ENCODE measurements at regions not wholly inside any gene's neighbourhood (a gene's known extent, or its start where the extent isn't known, plus 50 kb on each side); places are given as distances from the start of the nearest gene placed in this dataset.

DNA sequence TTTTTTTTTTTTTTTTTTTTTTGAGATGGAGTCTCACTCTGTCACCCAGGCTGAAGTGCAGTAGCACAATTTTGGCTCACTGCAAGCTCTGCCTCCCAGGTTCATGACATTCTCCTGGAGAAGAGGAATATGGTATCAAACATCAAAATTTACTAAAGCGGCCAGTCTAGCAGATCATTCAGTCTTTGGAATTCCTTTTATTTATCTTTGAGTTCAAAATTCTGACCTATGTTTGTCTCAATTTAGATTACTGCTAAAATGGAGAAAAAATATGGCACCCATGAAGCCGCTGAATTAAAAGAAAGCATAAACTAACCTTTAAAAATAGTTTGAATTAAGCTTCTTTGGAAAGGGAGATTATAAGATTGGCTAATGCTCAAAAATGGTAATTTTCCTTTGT, 64.5 kb upstream of the EGLN3 start:
- DNase-seq (ENCODE audit: low spot score), result no peak
- TF ChIP-seq, protein P1, sequence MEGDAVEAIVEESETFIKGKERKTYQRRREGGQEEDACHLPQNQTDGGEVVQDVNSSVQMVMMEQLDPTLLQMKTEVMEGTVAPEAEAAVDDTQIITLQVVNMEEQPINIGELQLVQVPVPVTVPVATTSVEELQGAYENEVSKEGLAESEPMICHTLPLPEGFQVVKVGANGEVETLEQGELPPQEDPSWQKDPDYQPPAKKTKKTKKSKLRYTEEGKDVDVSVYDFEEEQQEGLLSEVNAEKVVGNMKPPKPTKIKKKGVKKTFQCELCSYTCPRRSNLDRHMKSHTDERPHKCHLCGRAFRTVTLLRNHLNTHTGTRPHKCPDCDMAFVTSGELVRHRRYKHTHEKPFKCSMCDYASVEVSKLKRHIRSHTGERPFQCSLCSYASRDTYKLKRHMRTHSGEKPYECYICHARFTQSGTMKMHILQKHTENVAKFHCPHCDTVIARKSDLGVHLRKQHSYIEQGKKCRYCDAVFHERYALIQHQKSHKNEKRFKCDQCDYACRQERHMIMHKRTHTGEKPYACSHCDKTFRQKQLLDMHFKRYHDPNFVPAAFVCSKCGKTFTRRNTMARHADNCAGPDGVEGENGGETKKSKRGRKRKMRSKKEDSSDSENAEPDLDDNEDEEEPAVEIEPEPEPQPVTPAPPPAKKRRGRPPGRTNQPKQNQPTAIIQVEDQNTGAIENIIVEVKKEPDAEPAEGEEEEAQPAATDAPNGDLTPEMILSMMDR (IDR thresholded peaks at IDR 0.05; ENCODE audit: extremely low read depth, insufficient read depth, missing control alignments), result no peak
- in situ Hi-C loops (cut with MboI; ENCODE audit: low pct_unique_long_range_greater_than_20kb, low sequenced_read_pairs, unreplicated experiment), result no loop called here

DNA sequence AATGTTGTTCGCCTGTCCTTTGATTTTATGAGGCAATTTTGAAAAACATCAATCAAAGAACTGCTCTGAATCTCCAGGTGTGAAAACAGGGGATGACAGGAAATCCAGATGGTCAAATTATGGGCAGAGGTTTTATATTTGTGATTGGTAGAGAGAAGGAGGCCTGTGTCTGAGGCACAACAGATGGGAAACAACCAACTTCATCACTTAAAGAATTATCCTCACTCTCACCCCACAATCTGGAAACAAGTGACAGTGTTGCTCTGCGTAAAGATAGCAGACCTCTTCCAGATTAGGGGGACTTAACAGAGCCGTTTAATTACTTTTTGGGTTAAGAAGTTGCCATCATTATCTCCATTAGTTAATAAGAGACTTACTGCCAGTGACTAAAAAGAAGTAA, 64.1 kb upstream of the EGLN3 start:
- TF ChIP-seq, protein P1 (IDR thresholded peaks at IDR 0.05; ENCODE audit: extremely low read depth, insufficient read depth, missing control alignments), result no peak
- in situ Hi-C loops (cut with MboI; ENCODE audit: low pct_unique_long_range_greater_than_20kb, low sequenced_read_pairs, unreplicated experiment), result no loop called here
- no peak for DNase-seq (ENCODE audit: low spot score)

DNA sequence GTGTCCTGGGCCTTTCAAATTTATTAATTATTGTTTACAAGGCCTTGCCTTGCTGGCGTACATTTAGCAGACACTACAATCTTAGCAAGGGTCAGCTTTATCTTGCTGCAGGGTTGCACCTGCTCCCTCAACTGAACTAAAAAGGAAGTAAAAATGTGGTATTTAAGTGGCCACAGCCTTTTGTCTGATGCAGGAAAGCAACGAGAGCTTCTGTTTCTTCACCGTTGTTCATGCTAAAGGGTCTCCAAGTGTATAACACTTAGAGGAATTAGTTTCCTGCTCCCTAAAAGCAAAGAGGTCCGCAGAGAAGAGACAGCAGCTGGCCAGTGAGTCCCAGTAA, 62.8 kb upstream of the EGLN3 start:
- TF ChIP-seq, protein P1 (IDR thresholded peaks at IDR 0.05; ENCODE audit: extremely low read depth, insufficient read depth, missing control alignments), result no peak
- DNase-seq (ENCODE audit: low spot score), result no peak
- in situ Hi-C loops (cut with MboI; ENCODE audit: low pct_unique_long_range_greater_than_20kb, low sequenced_read_pairs, unreplicated experiment), result no loop called here

DNA sequence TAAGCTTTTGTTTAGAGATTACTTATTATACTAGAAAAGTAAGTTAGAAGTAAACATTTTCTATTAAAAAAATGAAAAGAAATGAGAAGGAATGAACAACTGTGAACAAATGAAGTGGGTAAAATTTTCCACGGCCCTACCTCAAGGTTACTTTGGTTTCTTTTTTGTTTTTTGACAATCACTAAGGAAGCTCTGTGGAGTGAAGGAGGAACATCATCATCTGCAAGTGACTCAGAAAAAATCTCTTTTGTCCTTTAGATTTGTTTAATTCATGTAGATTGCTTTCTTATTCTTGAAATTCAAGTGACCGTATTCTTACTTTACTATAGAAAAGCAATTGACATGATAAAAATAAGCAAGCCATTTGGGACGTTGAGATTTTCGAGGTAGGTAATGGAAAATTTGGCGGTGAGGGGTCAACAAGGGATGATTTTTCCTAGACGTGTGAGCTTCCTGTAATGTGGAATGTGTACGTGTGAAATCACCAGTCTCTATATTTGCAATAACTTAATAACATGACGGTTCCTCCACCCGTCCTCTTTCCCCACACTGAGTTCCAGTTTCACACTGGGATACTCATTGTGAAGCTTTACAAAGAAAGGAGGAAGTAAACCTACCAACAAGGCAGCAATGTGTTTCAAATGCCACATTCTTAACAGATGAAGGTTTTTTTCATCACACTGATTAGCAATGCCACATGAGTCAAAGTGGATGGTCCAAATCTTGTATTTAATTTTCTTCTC, 62.3 kb upstream of the EGLN3 start:
- TF ChIP-seq, protein P1 (IDR thresholded peaks at IDR 0.05; ENCODE audit: extremely low read depth, insufficient read depth, missing control alignments), result no peak
- DNase-seq (ENCODE audit: low spot score), result peak; percentile 20
- in situ Hi-C loops (cut with MboI; ENCODE audit: low pct_unique_long_range_greater_than_20kb, low sequenced_read_pairs, unreplicated experiment), result no loop called here

DNA sequence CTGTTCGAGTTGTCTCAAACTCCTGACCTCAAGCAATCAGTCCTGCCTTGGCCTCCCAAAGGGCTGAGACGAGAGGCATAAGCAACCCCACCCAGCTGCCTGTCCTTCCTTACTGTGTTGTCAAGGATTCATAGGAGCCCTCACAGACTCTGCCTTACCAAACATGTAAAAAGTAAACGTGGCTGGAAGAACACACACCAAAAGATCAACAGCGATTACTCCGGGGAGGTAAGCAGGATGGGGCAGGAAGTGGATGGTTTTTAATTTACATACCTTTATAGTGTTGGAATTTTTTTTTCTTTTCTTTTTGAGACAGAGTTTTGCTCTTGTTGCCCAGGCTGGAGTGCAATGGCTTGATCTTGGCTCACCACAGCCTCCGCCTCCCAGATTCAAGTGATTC, 61.5 kb upstream of the EGLN3 start:
- TF ChIP-seq, protein P1 (IDR thresholded peaks at IDR 0.05; ENCODE audit: extremely low read depth, insufficient read depth, missing control alignments), result no peak
- in situ Hi-C loops (cut with MboI; ENCODE audit: low pct_unique_long_range_greater_than_20kb, low sequenced_read_pairs, unreplicated experiment), result no loop called here
- no peak for DNase-seq (ENCODE audit: low spot score)

DNA sequence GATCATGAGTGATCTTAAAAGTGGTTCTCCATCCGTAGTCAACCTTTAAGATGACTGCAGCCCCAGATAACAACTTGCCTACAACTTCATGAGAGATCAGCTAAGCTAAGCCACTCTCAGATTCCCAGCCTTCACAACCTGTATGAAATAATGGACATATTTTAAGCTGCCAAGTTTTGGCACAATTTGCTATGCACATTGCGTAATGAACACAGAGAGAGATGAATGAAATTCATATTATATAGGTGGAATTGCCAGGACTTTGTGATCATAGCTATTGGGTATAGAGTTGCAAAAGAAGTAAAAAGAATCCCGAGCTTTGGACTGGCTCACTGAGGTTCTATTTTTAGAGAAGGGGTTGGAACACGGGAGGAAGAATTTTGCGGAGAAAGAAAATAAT, 59.1 kb upstream of the EGLN3 start:
- TF ChIP-seq, protein P1 (IDR thresholded peaks at IDR 0.05; ENCODE audit: extremely low read depth, insufficient read depth, missing control alignments), result no peak
- in situ Hi-C loops (cut with MboI; ENCODE audit: low pct_unique_long_range_greater_than_20kb, low sequenced_read_pairs, unreplicated experiment), result no loop called here
- no peak for DNase-seq (ENCODE audit: low spot score)
